OCI-LY3 (cell line): ENCODE measurements at regions not wholly inside any gene's neighbourhood (a gene's known extent, or its start where the extent isn't known, plus 50 kb on each side); places are given as distances from the start of the nearest gene placed in this dataset.

Source experiments
- EZH2phosphoT487 ChIP-seq: fragments of 200-600 bp; shearing (Covaris generic); IDR thresholded peaks from 2 replicates; pipeline ENCODE4 v1.6.1; 2018; ENCODE audit warnings: antibody characterized with exemption, mixed run types, low read depth
- TF ChIP-seq, protein P1 (sequence below): fragments of 200-600, 300-600 bp; sonication (generic); IDR thresholded peaks from 2 replicates; pipeline ENCODE4 v1.5.1; 2014; ENCODE audit warnings: antibody characterized with exemption, low read length, low read depth

DNA sequence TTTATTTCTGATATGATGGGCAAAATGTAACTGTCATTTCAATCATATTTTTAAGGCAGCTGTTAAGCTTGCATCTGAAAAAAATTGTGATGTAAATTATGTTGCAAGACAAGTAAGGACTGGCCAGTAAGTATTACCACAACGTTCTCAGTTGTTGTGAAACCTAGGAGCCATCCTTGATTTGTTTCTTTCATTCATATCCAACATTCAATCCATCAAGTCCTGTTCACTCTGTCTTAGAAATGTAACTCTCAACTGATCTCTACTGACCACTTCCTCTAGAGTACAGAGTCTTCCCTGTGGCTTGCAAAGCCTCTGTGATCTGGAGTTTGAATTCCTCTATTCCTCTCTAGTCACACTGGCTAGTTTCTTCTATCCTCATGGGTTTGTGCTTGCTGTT is 161.4 kb upstream of the MAD2L1 start:
- TF ChIP-seq, protein P1, sequence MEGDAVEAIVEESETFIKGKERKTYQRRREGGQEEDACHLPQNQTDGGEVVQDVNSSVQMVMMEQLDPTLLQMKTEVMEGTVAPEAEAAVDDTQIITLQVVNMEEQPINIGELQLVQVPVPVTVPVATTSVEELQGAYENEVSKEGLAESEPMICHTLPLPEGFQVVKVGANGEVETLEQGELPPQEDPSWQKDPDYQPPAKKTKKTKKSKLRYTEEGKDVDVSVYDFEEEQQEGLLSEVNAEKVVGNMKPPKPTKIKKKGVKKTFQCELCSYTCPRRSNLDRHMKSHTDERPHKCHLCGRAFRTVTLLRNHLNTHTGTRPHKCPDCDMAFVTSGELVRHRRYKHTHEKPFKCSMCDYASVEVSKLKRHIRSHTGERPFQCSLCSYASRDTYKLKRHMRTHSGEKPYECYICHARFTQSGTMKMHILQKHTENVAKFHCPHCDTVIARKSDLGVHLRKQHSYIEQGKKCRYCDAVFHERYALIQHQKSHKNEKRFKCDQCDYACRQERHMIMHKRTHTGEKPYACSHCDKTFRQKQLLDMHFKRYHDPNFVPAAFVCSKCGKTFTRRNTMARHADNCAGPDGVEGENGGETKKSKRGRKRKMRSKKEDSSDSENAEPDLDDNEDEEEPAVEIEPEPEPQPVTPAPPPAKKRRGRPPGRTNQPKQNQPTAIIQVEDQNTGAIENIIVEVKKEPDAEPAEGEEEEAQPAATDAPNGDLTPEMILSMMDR = no peak
- TF ChIP-seq EZH2phosphoT487 = no peak
